Activated CD4-positive, alpha-beta T cell treated with anti-CD3 and anti-CD28 coated beads for 36 hours (primary cell): ENCODE measurements at regions not wholly inside any gene's neighbourhood (a gene's known extent, or its start where the extent isn't known, plus 50 kb on each side); places are given as distances from the start of the nearest gene placed in this dataset.

ENCODE experiments used
- ATAC-seq: fragments of 200-7000 bp; cut with Tn5 transposase; one replicate; pipeline ENCODE4 v1.10.0; 2021; ENCODE audit warnings: mild to moderate bottlenecking, moderate library complexity
- CTCF ChIA-PET: fragments of 350-600 bp; sonication (Branson Sonifier 250); formaldehyde crosslinking; loops from one replicate; lab custom pipeline; 2021; ENCODE audit warnings: antibody characterized with exemption; lab: Charles Lee
- POLR2A ChIA-PET: fragments of 350-600 bp; sonication (Branson Sonifier 250); formaldehyde crosslinking; loops from one replicate; lab custom pipeline; 2021; ENCODE audit warnings: antibody characterized with exemption, inconsistent platforms; lab: Charles Lee
- DNase-seq: peaks from one replicate; pipeline ENCODE4 v3.0.0-alpha.2; 2020
- H3K27ac Mint-ChIP-seq: one replicate; pipeline ENCODE4 v1.8.0; 2021; ENCODE audit warnings: mixed read lengths
- H3K27me3 Mint-ChIP-seq: one replicate; pipeline ENCODE4 v1.8.0; 2021; ENCODE audit warnings: mixed read lengths
- H3K36me3 Mint-ChIP-seq: one replicate; pipeline ENCODE4 v1.8.0; 2021; ENCODE audit warnings: low read depth, mixed read lengths
- H3K4me1 Mint-ChIP-seq: one replicate; pipeline ENCODE4 v1.8.0; 2021; ENCODE audit warnings: mixed read lengths
- H3K4me3 Mint-ChIP-seq: one replicate; pipeline ENCODE4 v1.8.0; 2021; ENCODE audit warnings: mild to moderate bottlenecking, moderate library complexity, mixed read lengths
- H3K9me3 Mint-ChIP-seq: one replicate; pipeline ENCODE4 v1.8.0; 2021; ENCODE audit warnings: low read depth, mixed read lengths
- intact Hi-C, 2 experiments: fragments of 100-400 bp; cut with DNase I in 1 of 2; cut with micrococcal nuclease in 1 of 2; formaldehyde crosslinking; loops; one replicate each; pipeline versions ENCODE4 v1.14.2 to v1.15.1; 2022 to 2024; cut with DNase I, micrococcal nuclease

- H3K27ac Mint-ChIP-seq: no peak overlapping the region
- H3K4me3 Mint-ChIP-seq: no peak overlapping the region
- H3K9me3 Mint-ChIP-seq: peaks cover 10% of the 10 kb centered on the region
- intact Hi-C loops: no loop called here
- ChIA-PET POLR2A (no interaction called here), CTCF (no interaction called here)
- no peak for DNase-seq
- H3K36me3 Mint-ChIP-seq: peaks cover 4% of the 10 kb centered on the region
- H3K4me1 Mint-ChIP-seq: no peaks in the 10 kb centered on the region
- no peak for ATAC-seq
- H3K27me3 Mint-ChIP-seq: peaks cover 2% of the 10 kb centered on the region
These were observed 599.8 kb downstream of the AJAP1 start for GRCh38 chr1:5254131-5254725.

GRCh38 chr1:5253036-5253435 lies 598.6 kb downstream of the AJAP1 start:
- H3K27ac Mint-ChIP-seq: no peak overlapping the region
- intact Hi-C loops: no loop called here
- POLR2A ChIA-PET: no interaction called here
- peaks cover 6% of the 10 kb centered on the region for H3K27me3 Mint-ChIP-seq
- H3K36me3 Mint-ChIP-seq: no peaks in the 10 kb centered on the region
- H3K9me3 Mint-ChIP-seq: peaks cover 3% of the 10 kb centered on the region
- CTCF ChIA-PET: no interaction called here
- DNase-seq (no peak), ATAC-seq (no peak)
- H3K4me1 Mint-ChIP-seq: no peaks in the 10 kb centered on the region
- H3K4me3 Mint-ChIP-seq: no peak overlapping the region

GRCh38 chr1:5250336-5250735 lies 595.9 kb downstream of the AJAP1 start:
- no peak for ATAC-seq
- POLR2A ChIA-PET: no interaction called here
- DNase-seq: no peak
- Mint-ChIP-seq H3K27me3 (peaks cover 6% of the 10 kb centered on the region), H3K36me3 (no peaks in the 10 kb centered on the region), H3K27ac (no peak overlapping the region), H3K4me3 (no peak overlapping the region), H3K4me1 (no peaks in the 10 kb centered on the region), H3K9me3 (no peaks in the 10 kb centered on the region)
- intact Hi-C loops: no loop called here
- CTCF ChIA-PET: no interaction called here

GRCh38 chr1:5245348-5245747 lies 590.9 kb downstream of the AJAP1 start:
- no peak overlapping the region for H3K27ac Mint-ChIP-seq
- DNase-seq (no peak), ATAC-seq (no peak)
- peaks cover 6% of the 10 kb centered on the region for H3K27me3 Mint-ChIP-seq
- POLR2A ChIA-PET: no interaction called here
- no peaks in the 10 kb centered on the region for H3K9me3 Mint-ChIP-seq
- no peaks in the 10 kb centered on the region for H3K36me3 Mint-ChIP-seq
- CTCF ChIA-PET: no interaction called here
- intact Hi-C loops: no loop called here
- H3K4me1 Mint-ChIP-seq: no peaks in the 10 kb centered on the region
- no peak overlapping the region for H3K4me3 Mint-ChIP-seq

- intact Hi-C loops: no loop called here
- DNase-seq: no peak
- no peaks in the 10 kb centered on the region for H3K9me3 Mint-ChIP-seq
- H3K4me3 Mint-ChIP-seq: no peak overlapping the region
- ATAC-seq: no peak
- H3K4me1 Mint-ChIP-seq: no peaks in the 10 kb centered on the region
- peaks cover 6% of the 10 kb centered on the region for H3K27me3 Mint-ChIP-seq
- POLR2A ChIA-PET: no interaction called here
- CTCF ChIA-PET: no interaction called here
- H3K36me3 Mint-ChIP-seq: no peaks in the 10 kb centered on the region
- no peak overlapping the region for H3K27ac Mint-ChIP-seq
These were observed 590.3 kb downstream of the AJAP1 start for GRCh38 chr1:5244631-5245285.

- Mint-ChIP-seq H3K4me3 (no peak overlapping the region), H3K9me3 (no peaks in the 10 kb centered on the region), H3K27me3 (no peaks in the 10 kb centered on the region), H3K36me3 (no peaks in the 10 kb centered on the region), H3K27ac (no peak overlapping the region), H3K4me1 (no peaks in the 10 kb centered on the region)
- intact Hi-C loops: no loop called here
- ChIA-PET CTCF (no interaction called here), POLR2A (no interaction called here)
- no peak for ATAC-seq
- no peak for DNase-seq
These were observed 588.4 kb downstream of the AJAP1 start for GRCh38 chr1:5242850-5243249.

GRCh38 chr1:5239911-5240310 lies 585.5 kb downstream of the AJAP1 start:
- ChIA-PET CTCF (interaction anchor here (0.6 to 1.3 kb wide), 2 partner anchors 11 to 775 kb away, joined by 3 read pairs; no protein-coding TSS in a partner anchor), POLR2A (interaction anchor here (0.6 kb wide), 1 partner anchor 524 kb away, joined by 3 read pairs; no protein-coding TSS in a partner anchor)
- no peak overlapping the region for H3K27ac Mint-ChIP-seq
- intact Hi-C loops: no loop called here
- H3K4me1 Mint-ChIP-seq: peaks cover 3% of the 10 kb centered on the region
- DNase-seq: no peak
- no peak for ATAC-seq
- no peaks in the 10 kb centered on the region for H3K36me3 Mint-ChIP-seq
- H3K9me3 Mint-ChIP-seq: no peaks in the 10 kb centered on the region
- no peak overlapping the region for H3K4me3 Mint-ChIP-seq
- no peaks in the 10 kb centered on the region for H3K27me3 Mint-ChIP-seq

GRCh38 chr1:5238351-5239130 lies 584.1 kb downstream of the AJAP1 start:
- Mint-ChIP-seq H3K4me1 (peaks cover 3% of the 10 kb centered on the region), H3K27me3 (no peaks in the 10 kb centered on the region), H3K4me3 (no peak overlapping the region), H3K9me3 (peaks cover 4% of the 10 kb centered on the region), H3K36me3 (no peaks in the 10 kb centered on the region), H3K27ac (no peak overlapping the region)
- ChIA-PET CTCF (interaction anchor here (0.7 to 1.3 kb wide), 2 partner anchors 9 to 1167 kb away, joined by 3 read pairs; no protein-coding TSS in a partner anchor), POLR2A (no interaction called here)
- ATAC-seq (no peak), DNase-seq (no peak)
- intact Hi-C loops: no loop called here

GRCh38 chr1:5235355-5235899 lies 581.0 kb downstream of the AJAP1 start:
- DNase-seq: no peak
- CTCF ChIA-PET: no interaction called here
- intact Hi-C loops: no loop called here
- Mint-ChIP-seq H3K27ac (no peak overlapping the region), H3K9me3 (peaks cover 11% of the 10 kb centered on the region), H3K27me3 (peaks cover 4% of the 10 kb centered on the region), H3K4me3 (no peak overlapping the region), H3K36me3 (peaks cover 4% of the 10 kb centered on the region), H3K4me1 (peaks cover 3% of the 10 kb centered on the region)
- ATAC-seq: no peak
- POLR2A ChIA-PET: no interaction called here

- intact Hi-C loops: no loop called here
- peaks cover 3% of the 10 kb centered on the region for H3K4me1 Mint-ChIP-seq
- H3K27ac Mint-ChIP-seq: no peak overlapping the region
- peaks cover 4% of the 10 kb centered on the region for H3K36me3 Mint-ChIP-seq
- DNase-seq: no peak
- ChIA-PET POLR2A (no interaction called here), CTCF (no interaction called here)
- no peak overlapping the region for H3K4me3 Mint-ChIP-seq
- peaks cover 7% of the 10 kb centered on the region for H3K27me3 Mint-ChIP-seq
- H3K9me3 Mint-ChIP-seq: peaks cover 11% of the 10 kb centered on the region
- no peak for ATAC-seq
These were observed 578.1 kb downstream of the AJAP1 start for GRCh38 chr1:5232537-5232936.

GRCh38 chr1:5231541-5232315 lies 577.3 kb downstream of the AJAP1 start:
- peaks cover 7% of the 10 kb centered on the region for H3K27me3 Mint-ChIP-seq
- peaks cover 11% of the 10 kb centered on the region for H3K9me3 Mint-ChIP-seq
- peaks cover 3% of the 10 kb centered on the region for H3K4me1 Mint-ChIP-seq
- POLR2A ChIA-PET: no interaction called here
- DNase-seq (no peak), ATAC-seq (no peak)
- CTCF ChIA-PET: no interaction called here
- H3K4me3 Mint-ChIP-seq: no peak overlapping the region
- peaks cover 4% of the 10 kb centered on the region for H3K36me3 Mint-ChIP-seq
- intact Hi-C loops: no loop called here
- no peak overlapping the region for H3K27ac Mint-ChIP-seq
